Stimulated activated CD4-positive, alpha-beta T cell treated with anti-CD3 and anti-CD28 coated beads, Interleukin-12 subunit alpha, Interleukin-12 subunit beta, amount 100 ng/mL, for 24 hours (primary cell): ENCODE measurements at regions not wholly inside any gene's neighbourhood (a gene's known extent, or its start where the extent isn't known, plus 50 kb on each side); places are given as distances from the start of the nearest gene placed in this dataset.

Source experiments
- DNase-seq, 2 experiments: peaks; one replicate each; pipeline ENCODE4 v3.0.0-alpha.2; 2020; ENCODE audit warnings: low read depth in 2 of 2

DNA sequence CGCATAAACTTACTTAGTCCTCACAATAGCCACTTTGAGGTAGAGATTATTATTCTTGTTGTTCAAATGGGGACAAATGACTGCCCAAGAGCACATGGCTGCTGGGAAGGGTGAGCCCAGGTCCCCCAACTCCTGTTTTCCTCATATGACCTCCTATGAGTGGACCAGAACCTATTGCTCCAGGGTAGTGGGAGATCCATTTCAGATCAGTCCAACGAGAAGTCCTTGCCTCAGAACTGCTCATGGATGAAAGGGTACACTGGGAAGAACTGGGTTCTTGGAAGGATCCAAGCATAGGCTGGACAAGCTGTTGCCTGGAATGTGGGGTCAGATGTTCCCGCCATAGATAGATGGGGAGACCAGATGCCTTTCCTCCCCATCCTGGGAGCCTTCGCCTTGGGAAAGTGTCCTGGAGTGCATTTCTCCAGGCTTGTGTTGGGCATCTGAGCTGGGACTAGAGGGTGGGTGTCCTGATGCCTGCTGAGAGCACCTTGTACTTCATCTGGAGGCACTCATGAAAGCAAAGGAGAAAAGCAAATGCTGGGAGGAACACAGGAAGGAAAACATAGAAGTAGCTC is 146.3 kb upstream of the B3GAT1 start:
- DNase-seq = no peak

DNA sequence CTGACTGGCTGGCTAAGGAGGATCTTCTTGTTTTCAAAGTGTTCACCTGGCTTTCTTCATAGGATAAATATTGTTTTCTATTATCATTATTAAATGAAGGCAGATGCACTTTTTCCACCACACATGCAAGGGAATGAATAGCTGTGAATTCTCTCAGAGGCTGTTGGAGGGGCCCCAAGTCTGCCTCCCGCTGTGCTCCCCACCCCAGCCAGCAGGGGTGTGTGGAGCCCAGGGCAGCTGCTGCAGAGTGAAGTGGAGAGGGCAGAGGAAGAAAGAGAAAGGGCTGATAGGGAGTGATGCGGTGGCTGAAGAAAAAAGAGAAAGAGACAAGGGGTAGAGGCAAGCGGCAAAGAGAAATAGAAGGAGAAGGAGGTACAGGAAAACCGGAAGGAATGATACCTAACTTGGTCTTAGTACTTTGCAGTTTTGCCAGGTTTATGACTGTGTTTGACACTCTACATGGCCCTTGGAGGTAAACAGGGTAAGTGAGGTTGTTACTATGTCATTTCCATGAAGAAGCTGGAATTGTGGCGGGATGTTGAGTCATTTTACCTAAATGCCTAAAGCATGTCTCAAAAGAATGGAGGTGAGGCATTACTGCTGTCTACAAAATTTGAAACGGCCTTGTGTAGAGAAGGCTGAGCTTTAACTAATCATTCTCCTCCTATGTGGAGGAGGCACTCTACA is 145.7 kb upstream of the B3GAT1 start:
- DNase-seq = no peak

DNA sequence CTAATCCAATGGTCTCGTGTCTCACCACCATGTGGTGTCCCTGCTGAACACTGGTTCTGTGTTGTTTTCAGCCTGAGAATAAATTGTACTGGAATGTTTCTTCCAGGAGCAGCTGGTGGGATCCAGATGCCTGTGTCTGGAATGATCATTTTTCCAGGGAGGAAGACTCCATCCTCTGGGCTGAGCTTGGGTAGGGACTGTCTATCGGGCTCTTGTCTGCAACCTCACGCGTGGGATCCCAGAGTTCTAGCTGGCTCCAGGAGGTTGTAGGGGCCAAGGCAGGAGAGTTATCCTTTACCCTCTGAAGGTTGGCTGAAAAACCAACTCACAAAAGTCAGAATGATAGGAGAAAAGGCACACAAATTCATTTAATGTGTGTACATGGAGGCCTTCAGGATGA is 144.1 kb upstream of the B3GAT1 start:
- DNase-seq = no peak

DNA sequence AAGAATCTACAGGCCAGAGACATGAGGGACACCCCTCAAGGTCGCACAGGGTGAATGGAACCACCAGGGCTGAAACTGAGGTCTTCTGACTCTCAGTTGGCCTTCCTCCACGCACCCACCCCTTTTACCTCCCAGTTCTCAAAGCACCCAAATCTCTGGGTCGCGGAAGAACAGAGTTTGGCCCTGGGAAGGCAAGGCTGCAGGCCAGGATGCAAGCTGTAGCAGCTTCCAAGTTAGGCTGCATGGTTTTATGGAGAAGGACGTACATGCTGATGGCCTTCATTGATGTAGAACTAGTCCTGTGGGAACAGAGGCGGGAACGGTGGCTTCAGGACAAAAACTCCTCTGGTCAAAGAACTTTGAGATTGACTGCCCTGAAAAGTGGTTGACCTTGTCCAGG is 143.5 kb upstream of the B3GAT1 start:
- no peak for DNase-seq

DNA sequence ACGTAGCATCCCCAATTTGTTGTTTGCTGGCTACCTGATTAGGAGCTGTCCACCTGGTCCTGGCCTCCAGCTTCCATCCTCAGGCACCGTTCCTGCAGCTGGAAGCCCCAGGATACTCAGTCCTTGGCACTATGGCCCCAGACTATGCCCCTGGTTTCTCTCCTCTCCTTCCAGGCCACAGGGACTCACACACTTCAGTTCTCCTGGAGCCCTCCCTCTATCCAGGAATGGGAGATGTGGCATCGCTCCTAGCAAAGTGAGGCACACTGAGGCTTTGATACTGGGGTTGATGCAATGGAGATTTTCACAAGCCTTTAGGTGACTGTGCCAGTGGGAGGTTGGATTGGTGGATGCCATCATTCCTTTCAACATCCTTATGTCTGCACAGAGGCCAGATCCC is 142.8 kb upstream of the B3GAT1 start:
- no peak for DNase-seq

DNA sequence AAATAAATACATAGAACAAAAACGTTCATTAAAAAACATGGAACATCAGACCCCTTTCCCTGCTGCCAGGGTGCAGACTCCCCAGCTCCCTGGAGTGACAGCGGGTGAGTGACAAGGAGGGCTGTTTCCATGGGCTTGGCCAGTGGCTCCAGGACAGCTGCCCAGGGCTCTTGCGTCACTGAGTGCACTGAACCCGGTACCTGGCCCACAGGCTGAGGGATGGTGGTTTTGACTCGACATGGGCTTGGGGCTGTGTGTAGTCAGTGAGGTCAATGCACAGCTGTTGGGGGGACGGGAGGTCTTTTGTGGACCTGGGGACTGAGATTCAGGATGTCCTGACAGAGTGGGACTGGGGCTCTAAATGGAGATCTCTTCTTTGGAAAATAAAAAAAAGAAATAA is 142.1 kb upstream of the B3GAT1 start:
- no peak for DNase-seq

DNA sequence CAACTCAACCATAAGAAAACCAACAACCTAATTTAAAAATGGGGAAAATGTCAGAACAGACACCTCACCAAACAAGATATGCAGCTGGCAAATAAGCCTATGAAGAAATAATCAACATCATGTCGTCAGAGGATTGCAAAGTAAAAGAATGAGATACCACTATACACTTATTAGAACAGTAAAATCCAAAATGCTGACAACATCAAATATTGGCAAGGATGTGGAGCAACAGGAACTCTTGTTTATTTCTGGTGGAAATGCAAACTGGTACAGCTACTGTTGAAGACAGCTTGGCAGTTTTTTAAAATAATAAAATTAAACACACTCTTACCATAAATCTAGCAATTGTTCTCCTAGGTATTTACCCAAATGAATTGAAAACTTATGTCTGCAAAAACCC is 140.7 kb upstream of the B3GAT1 start:
- no peak for DNase-seq

DNA sequence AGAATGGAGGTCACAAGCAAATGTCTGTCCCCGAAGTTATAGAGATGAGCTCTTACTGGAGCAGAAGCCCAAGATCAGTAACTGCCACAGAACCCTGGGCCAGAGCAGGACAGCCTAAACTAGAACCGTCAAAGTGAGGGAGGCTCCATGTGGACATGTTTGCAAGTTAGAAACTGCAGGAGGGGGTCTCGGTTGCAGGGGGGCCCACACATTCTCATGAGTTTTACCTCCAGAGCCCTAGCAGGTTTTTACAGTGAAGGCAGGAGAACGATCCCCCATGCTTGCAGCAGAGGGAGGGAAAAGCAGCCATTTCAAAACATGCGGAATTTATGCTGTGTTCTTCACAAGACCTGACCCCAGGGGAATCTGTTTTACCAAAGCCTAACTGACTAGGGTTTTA is 133.5 kb upstream of the B3GAT1 start:
- no peak for DNase-seq

DNA sequence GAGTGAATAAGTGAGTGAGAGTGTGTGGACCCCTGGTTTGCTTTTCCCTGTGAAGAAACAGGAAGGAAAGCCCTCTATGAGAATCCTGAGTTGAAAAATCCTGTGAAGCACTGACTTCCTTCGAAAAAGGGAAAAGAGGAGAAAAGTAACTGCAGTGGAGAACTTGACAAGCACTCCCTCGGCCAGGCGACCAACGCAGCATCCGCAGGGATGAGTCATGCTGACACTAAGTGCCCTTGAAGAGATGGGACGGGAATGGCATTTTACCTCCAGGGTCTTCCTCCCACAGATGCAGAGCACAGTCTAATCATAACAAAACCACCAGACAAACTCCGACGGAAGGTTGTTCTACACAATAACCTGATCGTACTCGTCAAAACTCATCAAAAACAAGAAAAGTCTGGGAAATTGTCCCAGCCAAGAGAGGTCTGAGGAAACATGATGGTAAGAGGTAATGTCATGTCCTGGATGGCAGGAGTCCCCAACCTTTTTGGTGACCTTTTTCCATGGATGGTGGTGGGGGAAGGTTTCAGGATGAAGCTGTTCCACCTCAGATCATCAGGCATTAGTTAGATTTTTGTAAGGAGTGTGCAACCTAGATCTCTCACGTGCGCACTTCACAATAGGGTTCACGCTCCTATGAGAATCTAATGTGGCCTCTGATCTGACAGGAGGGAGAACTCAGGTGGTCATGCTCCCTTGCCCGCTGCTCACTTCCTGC is 132.2 kb upstream of the B3GAT1 start:
- DNase-seq = no peak

DNA sequence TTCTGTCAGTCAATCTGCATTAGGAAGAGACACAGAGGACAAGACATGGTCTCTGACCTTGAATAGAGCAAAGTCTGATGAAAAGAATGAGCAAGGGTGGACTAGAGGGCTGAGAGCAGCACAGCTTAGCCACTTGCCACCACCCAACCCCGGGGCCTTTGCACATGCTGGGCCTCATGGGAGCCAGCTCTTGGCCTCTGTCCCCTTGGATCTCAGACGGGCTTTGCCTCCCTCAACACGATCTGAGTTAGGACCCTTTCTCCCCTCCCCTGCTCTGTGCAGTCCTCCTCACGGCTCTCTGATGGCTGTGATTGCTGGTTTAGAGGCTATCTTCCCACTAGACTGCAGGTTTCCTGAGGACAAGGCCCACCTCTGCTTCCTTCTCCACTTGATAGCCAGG is 131.6 kb upstream of the B3GAT1 start:
- DNase-seq = no peak

DNA sequence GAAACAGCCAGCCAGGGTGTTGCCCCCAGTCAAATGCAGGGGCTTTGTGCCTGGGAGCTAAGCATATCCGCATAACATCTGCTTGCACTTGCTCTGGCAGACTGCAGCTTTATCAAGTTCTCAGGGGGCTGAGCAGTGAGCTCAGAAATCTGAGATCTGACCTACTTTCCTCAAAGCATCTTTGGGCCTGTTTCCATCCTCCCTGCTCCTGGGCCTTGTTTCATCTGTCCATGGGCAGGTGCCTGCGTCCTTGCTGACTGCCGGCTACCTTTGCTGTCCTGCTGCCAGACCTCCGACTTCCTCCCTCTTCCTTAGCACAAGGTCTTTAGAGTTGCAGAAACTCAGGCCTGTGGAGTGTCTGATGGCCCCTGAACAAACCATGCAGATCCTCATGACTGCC is 131.2 kb upstream of the B3GAT1 start:
- no peak for DNase-seq

DNA sequence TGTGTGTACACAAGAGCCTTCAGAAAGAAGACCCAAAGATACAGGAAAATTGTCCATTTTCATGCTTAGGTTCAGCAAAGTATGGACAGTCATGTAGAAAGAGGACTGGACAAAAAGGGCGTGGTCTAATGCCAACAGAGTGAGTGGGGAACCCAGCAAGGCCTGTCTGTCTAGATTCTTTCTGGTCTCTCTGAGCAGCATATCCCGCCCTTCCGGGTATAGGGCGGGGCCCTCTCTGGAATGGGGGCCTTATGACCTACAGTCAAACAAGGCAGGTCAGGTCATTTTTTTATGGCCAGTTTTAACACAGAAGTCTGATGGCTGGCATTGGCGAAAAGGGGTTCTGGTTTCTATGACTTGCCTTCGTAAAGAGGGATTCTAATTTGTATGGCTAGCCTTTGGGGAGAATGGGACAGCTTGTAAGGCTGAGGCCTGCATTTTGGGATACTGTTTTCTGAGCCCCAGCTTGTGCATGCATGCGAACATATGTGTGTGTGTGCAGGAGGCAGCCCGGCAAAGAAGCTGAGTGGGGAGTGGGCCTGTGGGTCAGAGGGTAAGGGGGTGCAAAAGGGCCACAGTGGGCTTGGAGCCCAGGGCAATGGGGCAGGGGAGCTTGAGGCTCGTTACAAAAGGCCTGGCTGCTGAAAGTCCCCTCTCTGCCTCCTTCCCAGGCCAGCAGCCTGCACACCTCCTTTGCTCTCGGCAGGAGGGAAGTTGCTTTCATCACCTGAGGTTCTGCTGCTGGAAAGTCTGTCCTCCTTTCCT is 130.5 kb upstream of the B3GAT1 start:
- no peak for DNase-seq

DNA sequence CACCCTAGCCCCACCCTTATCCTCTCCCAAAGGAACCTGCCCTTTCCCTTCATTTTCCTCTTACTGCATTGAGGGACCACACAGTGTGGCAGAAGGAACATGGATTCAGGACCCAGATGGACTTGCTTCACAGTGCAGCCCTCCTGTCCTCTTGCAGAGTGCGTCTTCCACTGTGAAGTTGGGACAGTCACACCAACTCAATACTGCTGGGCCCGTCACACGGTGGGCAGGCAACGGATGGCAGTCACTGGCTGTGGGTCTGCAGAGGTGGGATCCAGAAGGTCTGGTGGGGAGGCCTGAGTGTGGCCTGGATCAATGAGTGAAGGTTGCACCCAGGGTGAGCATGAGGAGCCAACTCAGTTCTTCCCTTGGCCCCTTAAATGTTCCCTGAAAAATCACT is 129.9 kb upstream of the B3GAT1 start:
- no peak for DNase-seq

DNA sequence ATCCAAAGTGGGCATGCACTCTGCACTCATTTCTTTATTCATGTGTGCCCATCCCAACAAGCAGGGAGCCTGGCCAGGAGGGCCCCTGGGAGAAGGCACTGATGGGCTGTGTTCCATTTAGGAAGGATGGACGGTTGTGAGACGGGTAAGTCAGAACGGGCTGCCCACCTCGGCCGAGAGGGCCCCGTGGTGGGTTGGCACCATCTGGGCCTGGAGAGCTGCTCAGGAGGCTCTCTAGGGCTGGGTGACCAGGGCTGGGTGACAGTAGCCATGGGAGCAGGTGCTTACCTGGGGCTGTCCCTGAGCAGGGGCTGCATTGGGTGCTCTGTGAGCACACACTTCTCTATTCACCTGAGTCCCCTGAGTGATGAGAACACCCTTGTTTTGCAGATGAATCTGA is 129.3 kb upstream of the B3GAT1 start:
- DNase-seq = no peak

DNA sequence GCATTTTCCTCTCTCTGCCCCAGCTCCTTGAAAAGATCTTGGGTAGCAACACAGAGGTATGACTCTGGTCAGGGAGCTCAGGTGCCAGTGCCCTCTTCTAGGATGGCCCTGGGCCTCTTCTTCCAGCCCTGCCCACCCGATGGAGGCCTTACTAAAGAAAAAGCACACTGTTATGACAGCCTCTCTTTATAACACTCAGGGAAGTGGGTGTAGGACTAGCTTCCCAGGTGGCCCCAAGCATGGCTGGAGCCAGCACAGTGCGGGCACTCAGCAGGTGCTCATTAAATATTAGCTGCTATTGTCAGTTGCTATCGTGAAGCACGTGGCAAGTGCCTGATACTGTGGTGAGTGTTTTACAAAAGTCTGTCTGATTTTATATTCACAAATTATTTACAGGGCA is 127.2 kb upstream of the B3GAT1 start:
- DNase-seq = no peak

DNA sequence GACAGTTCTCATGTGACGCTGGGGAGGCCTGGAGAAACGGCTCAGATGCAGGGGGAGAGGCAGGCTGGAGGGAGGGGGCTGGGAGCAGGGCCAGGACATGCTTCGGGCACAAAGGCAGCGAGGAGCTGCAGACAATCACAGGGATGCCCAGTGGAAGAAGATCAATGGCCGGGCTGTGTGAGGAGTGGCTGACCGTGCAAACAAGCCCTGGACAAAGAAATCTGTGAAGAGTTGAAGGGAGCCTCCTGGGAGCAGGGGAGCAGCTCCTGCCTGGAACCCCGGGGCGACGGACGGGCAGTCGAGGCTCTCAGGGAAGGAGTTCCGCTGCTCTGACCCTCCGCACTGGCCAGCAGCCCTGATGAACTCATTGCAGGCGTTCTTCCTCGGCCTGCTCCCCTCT is 126.7 kb upstream of the B3GAT1 start:
- DNase-seq = no peak

DNA sequence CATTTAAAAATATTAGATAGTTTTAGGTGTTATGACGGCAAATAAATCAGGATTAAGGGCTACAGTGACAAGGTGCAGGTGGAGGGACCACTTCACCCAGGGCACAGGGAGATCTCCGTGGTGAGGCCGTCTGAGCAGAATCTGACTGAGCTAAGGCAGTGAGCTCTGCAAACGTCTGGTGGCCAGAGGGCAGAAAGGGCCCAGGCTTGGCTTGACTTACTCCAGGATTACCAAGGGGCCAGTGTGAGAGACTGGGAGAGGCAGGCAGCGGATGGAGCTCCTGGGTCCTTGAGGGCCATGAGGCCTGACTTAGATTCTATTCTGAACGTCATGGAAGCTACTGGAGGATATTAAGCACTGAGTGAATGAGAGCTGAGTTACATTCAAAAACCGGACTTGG is 125.9 kb upstream of the B3GAT1 start:
- no peak for DNase-seq

DNA sequence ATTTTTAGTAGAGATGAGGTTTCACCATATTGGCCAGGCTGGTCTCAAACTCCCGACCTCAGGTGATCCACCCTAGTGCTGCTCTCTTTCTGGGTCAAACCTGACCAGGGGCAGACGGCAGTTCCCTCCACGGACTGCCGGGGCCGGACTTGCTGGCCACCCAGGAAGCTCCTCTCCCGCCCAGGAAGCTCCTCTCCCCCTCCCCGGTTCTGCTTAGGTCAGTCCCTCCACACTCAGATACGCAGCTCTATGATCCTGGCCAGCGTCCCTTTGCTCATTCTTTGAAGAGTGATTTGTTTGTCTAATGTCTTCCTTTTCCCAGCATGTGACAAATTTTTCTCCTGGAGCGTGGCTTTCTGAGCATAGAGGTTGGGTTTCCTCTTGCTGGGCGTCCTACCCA is 125.3 kb upstream of the B3GAT1 start:
- no peak for DNase-seq

DNA sequence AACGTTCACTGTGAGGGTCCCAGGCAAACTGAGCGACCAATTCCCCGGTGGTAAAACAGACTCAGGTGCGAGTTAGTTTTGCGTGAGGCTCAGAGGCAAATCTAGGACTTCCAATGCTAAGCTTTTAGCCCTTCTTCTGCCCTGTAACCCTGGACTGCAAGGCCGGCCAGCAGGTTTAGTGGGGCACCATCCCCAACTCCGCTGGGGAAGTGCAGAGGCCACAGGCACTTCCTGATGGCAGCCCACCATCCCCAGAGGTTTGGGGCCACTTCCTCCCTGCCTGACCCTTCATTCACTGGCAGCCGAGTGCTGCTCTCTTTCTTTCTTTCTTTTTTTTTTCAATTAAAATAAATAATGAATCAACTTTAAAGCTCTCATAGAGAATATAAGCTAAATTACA is 124.6 kb upstream of the B3GAT1 start:
- no peak for DNase-seq

DNA sequence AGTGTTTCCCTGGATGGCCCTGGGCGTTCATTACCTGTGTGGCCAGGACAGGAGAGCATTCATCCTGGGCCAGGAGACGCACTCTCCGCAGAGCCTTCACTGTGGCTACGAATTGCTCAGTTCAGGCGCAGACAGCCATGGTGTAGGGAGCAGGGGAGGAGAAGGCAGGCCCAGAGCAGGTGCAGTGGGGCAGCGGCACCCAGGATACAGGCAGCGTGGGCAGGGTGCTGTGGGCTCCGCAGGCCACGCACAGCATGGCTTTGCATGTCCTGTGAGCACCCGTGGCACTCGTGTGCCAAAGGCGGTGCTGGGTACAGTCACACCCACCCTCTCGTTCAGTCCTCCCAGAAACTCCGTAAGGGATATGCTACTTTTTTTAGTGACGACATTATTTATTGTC is 124.2 kb upstream of the B3GAT1 start:
- no peak for DNase-seq

DNA sequence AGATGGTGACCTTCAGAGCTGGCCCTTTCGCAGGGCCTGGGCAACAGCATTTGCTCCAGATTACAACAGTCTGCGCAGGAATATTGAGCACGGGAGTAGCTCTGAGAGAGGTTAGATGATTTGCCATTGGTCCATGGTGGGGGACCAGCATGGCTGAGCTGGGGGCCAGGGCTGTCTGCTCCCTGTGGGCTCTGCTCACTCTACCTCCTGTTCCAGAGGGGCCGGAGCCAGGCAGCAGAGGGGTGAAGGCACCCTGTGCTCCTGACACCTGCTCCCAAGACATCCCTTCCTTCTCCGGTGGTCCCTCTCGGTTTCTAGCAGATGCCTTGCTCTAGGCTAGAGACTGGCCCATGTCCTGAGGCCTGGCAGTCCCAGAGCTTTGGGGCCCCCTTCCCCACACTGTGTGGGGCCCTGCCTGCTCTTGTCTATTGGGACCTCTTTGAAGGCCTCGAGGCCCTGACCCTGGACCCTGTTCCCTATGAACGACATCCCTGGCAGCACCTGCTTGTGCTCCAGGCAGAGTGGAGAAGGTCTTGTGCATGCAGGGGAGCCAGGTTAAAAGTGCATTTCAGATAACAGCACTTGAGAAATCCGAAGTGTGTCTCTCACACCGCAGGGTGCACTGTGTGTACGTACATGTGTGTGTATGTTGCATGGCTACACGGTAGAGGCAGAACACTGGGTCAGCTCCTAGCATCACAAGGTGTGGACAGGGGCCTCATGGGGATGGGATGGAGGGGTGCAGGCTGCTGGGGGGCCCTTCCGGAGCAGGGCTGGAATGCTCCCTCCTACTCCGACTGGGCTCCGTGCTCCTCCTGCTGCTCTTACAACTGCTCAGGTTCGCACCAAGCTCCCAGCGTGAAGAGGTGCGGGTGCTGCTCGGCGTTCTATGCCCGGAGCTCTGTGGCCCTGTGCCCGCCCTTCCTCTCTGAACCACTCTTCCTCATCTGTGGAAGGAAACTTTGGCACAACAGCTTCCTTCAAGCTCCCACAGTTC is 123.3 kb upstream of the B3GAT1 start:
- DNase-seq = no peak

DNA sequence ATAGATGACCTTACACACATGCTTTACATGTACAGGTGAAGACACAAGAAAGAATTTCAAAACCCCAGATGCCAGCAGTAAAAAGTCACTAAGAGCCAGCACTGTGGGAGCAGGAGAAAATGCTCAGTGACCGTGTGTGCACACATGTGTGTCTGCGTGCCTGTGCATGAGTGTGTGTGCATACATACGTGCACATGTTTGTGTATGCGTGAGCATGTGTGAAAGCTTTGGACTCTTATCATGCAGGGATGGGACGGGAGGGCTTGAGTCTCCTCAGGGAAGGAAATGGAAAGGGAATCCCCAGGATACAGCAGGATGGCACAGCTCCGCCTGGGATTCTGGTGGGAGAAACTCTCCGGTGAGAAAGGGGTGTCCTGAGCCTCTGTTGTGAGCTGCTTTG is 121.5 kb upstream of the B3GAT1 start:
- no peak for DNase-seq
